HL-60 (cell line): ENCODE measurements at regions not wholly inside any gene's neighbourhood (a gene's known extent, or its start where the extent isn't known, plus 50 kb on each side); places are given as distances from the start of the nearest gene placed in this dataset.

ENCODE experiments used
- DNase-seq, 2 experiments: peaks; one replicate each; pipeline ENCODE4 v3.0.0-alpha.2; 2010 to 2020; ENCODE audit warnings: low read depth in 1 of 2, low spot score in 1 of 2
- H3K27ac ChIP-seq: fragments of 250-450 bp; sonication (Bioruptor Pico); replicated peaks from 2 replicates; pipeline ENCODE4 v1.5.1; 2020; ENCODE audit warnings: mild to moderate bottlenecking, moderate library complexity
- H3K27me3 ChIP-seq: fragments of 250-450 bp; sonication (Bioruptor Pico); 2 replicates; pipeline ENCODE4 v1.5.1; 2021; ENCODE audit warnings: mild to moderate bottlenecking, moderate library complexity; ENCODE audit not compliant: insufficient read depth, poor library complexity, severe bottlenecking
- H3K4me3 ChIP-seq: replicated peaks from 2 replicates; pipeline ENCODE4 v1.5.1; 2011; ENCODE audit warnings: mild to moderate bottlenecking, control low read depth, low read length; ENCODE audit not compliant: insufficient read depth
- GABPA ChIP-seq: IDR thresholded peaks from 2 replicates; pipeline ENCODE4 v1.6.1; 2012; ENCODE audit warnings: low read depth
- POLR2AphosphoS5 ChIP-seq: IDR thresholded peaks from 2 replicates; pipeline ENCODE4 v1.6.1; 2012; ENCODE audit warnings: low read depth
- SPI1 ChIP-seq: IDR thresholded peaks from 2 replicates; pipeline ENCODE4 v1.6.1; 2012; ENCODE audit warnings: low read depth, mild to moderate bottlenecking, borderline replicate concordance
- TF ChIP-seq, protein P1 (sequence below): IDR thresholded peaks from 2 replicates; pipeline ENCODE4 v1.6.1; 2012; ENCODE audit warnings: low read depth; ENCODE audit not compliant: insufficient replicate concordance
- TF ChIP-seq, protein P2 (sequence below): IDR thresholded peaks from one replicate; pipeline ENCODE4 v1.5.1; 2011; ENCODE audit warnings: low read length, control low read depth, inconsistent platforms; ENCODE audit not compliant: insufficient read depth

DNA sequence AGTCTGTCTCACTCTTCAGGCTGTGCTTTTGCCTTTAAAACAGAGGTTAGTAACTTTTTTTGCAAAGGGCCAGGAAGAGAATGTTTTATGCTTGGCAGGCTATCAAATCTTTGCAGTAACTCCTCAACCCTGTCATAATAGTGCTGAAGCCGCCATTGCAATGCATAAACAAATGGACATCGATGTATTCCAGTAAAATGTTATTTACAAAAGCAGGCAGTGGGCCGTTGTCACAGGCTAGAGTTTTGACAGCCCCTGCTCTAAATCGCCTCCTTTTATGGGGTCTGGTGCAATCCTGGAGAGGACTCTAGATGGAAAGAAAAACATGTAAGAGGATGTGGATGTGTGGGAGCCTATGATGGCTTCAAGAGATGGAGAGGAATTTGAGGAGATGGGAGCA lies 568.3 kb downstream of the TYW1 start:
- TF ChIP-seq, protein P1, sequence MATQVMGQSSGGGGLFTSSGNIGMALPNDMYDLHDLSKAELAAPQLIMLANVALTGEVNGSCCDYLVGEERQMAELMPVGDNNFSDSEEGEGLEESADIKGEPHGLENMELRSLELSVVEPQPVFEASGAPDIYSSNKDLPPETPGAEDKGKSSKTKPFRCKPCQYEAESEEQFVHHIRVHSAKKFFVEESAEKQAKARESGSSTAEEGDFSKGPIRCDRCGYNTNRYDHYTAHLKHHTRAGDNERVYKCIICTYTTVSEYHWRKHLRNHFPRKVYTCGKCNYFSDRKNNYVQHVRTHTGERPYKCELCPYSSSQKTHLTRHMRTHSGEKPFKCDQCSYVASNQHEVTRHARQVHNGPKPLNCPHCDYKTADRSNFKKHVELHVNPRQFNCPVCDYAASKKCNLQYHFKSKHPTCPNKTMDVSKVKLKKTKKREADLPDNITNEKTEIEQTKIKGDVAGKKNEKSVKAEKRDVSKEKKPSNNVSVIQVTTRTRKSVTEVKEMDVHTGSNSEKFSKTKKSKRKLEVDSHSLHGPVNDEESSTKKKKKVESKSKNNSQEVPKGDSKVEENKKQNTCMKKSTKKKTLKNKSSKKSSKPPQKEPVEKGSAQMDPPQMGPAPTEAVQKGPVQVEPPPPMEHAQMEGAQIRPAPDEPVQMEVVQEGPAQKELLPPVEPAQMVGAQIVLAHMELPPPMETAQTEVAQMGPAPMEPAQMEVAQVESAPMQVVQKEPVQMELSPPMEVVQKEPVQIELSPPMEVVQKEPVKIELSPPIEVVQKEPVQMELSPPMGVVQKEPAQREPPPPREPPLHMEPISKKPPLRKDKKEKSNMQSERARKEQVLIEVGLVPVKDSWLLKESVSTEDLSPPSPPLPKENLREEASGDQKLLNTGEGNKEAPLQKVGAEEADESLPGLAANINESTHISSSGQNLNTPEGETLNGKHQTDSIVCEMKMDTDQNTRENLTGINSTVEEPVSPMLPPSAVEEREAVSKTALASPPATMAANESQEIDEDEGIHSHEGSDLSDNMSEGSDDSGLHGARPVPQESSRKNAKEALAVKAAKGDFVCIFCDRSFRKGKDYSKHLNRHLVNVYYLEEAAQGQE = no peak
- no peak for TF ChIP-seq GABPA
- TF ChIP-seq, protein P2, sequence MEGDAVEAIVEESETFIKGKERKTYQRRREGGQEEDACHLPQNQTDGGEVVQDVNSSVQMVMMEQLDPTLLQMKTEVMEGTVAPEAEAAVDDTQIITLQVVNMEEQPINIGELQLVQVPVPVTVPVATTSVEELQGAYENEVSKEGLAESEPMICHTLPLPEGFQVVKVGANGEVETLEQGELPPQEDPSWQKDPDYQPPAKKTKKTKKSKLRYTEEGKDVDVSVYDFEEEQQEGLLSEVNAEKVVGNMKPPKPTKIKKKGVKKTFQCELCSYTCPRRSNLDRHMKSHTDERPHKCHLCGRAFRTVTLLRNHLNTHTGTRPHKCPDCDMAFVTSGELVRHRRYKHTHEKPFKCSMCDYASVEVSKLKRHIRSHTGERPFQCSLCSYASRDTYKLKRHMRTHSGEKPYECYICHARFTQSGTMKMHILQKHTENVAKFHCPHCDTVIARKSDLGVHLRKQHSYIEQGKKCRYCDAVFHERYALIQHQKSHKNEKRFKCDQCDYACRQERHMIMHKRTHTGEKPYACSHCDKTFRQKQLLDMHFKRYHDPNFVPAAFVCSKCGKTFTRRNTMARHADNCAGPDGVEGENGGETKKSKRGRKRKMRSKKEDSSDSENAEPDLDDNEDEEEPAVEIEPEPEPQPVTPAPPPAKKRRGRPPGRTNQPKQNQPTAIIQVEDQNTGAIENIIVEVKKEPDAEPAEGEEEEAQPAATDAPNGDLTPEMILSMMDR = no peak
- TF ChIP-seq SPI1 = no peak
- TF ChIP-seq POLR2AphosphoS5 = no peak
- H3K27ac ChIP-seq = no peak overlapping the region
- H3K27me3 ChIP-seq = no peaks in the 10 kb centered on the region
- no peak for DNase-seq
- no peak overlapping the region for H3K4me3 ChIP-seq

DNA sequence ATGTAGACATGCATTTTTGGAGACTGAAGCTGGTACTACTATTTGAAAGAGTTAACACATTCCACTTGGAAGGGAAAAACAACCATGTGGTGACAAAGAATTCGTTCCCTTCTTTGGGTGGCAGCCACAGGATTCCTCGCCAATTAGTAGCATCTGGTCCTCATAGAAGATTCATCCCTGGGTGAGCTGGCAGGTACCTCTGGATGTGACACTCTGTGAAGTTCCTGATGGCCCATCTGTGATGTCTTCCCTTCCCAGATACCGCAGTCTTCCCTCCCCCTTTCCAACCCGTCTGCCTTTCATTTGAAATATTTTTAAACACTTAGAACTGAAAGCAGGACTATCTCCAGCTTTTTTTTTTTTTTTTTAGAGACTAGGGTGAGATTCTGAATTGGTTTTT lies 569.5 kb downstream of the TYW1 start:
- TF ChIP-seq SPI1 = no peak
- no peak for DNase-seq
- Histone ChIP-seq H3K27me3 (no peaks in the 10 kb centered on the region), H3K4me3 (no peak overlapping the region), H3K27ac (no peak overlapping the region)

DNA sequence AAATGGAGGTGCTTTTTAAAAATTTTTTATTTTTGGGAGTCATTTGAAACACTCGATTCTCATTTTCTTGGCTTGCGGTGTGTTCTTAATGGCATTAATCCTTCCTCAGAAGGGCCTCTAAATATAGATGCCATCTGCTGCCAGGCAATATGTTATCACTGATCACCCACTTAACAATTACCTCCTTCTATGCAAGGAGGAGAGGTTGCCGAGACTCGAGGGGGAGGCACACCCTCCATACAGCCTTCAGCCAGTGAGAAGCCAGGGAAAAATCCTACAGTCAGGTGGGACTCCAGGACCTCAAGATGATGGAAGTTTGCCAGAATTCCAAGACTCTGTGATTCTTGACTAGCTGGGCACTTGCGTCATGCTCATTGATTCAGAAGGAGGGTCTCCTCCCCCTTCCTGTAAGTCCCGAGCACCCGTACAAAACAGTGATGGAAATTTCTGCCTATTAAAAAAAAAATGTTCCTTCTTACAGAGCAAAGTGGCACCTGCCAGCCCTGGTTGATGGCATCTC lies 574.5 kb downstream of the TYW1 start:
- Histone ChIP-seq H3K27ac (no peak overlapping the region), H3K27me3 (no peaks in the 10 kb centered on the region), H3K4me3 (no peak overlapping the region)
- TF ChIP-seq, protein P2 = no peak
- TF ChIP-seq GABPA (no peak), SPI1 (no peak), POLR2AphosphoS5 (no peak)
- TF ChIP-seq, protein P1 = no peak
- no peak for DNase-seq

DNA sequence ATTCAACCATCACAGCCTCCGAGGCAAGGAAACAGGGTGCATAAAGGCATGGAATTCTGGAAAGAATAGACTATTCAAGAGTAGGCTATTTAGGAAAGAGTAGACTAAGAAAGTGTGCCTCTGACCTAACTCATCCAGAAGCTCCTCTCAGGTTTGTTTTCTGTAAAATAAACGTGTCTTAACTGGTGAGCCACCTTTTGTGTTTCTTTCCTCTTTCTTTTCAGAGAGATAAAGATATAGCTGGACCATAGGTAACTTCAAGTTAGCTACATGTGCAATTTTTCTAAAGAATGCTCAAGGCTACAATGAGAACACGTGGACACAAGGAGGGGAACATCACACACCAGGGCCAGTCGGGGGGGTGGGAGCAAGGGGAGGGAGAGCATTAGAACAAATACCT lies 577.0 kb downstream of the TYW1 start:
- TF ChIP-seq SPI1 = no peak
- TF ChIP-seq, protein P1 = no peak
- TF ChIP-seq, protein P2 = no peak
- Histone ChIP-seq H3K4me3 (no peak overlapping the region), H3K27me3 (no peaks in the 10 kb centered on the region), H3K27ac (no peak overlapping the region)
- no peak for DNase-seq
